GM19043 (cell line): ENCODE measurements at regions not wholly inside any gene's neighbourhood (a gene's known extent, or its start where the extent isn't known, plus 50 kb on each side); places are given as distances from the start of the nearest gene placed in this dataset.

Experiments
- ATAC-seq: cut with Tn5 transposase; IDR thresholded peaks from one replicate; pipeline ENCODE4 v1.9.1; 2021; ENCODE audit warnings: low read depth; ENCODE audit not compliant: unreplicated experiment

DNA sequence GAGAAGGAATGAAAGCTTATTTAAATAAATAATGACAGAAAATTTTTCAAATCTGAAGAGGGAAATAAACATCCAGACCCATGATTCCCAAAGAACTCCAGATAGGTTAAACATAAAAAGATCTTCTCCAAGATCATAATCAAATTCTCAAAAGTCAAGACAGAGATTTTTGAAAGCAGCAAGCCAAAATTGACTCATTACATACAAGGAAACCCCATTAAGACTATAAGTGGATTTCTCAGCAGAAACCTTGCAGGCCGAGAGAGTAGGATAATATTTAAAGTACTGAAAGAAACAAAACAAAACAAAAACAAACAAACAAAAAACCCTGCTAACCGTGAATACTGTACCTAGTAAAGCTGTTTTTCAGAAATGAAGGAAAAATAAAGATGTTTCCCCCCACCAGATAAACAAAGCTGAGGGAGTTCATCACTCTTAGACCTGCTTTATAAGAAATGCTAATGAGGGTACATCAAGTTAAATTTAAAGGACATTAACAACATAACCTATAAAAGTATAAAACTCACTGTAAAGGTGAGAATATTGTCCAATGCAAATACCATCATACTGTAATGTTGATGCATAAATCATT is 412.2 kb downstream of the INSC start:
- ATAC-seq: no peak

DNA sequence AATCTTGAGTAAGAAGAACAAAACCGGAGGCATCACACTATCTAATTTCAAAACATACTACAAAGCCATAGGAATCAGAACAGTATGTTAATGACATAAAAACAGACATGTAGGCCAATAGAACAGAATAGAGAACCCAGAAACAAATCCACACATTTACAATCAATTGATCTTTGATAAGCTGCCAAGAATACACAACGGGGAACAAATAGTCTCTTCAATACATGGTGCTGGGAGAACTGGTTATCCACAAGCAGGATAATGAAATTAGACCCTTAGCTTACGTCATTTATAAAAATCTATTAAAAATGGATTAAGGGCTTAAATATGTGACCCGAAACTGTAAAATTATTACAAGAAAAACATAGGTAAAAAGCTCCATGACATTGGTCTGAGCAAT is 417.7 kb downstream of the INSC start:
- ATAC-seq: no peak

DNA sequence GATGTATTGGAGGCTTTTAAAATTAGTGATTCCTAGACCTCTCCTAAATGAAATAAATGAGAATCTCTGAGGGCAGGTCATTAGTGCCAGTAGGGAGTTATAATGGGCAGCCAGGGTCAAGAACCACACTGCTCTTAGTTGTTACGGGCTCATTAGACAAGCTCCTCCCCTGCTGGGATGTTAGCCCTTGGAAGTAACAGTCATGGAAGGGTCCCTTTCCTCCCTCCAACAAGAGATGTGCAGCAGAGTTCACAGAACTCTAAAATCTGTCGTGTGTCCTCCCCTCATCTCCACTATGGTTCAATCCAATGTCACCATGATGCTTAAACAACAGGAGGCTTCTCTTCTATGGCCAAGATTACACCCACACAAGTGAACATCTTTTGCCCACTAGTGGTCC is 419.5 kb downstream of the INSC start:
- no peak for ATAC-seq

DNA sequence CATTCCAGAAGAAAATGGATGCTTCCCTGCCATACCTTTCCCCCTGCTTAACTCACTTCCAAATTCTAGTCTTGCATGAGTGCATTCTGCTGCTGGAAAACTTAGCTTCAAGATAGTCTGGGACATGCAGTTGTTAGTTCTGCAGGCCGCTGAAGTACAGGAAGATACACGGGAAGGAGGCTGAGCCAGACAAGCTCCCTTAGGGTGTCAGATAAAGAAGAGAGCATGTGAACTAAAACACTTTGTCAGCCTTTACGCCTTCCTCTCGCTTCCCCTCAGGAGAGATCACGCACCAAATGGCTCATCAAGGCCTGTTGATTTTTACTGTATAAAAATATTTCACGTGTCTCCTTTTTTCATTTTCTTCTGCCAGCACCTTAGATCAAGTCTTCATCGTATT is 420.7 kb downstream of the INSC start:
- no peak for ATAC-seq

DNA sequence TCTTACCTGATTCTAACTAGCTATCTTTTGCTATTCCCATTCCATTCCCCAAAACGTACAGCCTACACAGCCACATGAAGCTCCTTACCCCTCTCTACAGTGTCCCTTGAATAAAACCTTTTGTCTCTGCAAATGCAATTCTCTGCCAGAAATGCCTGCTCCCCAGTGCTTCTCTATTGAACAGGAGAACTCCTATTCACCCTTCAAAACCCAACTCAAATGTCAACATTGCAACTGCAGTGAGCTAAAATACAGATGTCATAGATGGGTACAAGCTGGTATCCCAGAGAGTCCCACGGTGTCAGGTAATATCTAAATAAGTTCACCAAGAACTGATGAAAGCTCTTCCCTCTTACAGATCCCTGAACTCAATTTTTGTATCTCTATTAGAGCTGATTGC is 421.7 kb downstream of the INSC start:
- no peak for ATAC-seq

DNA sequence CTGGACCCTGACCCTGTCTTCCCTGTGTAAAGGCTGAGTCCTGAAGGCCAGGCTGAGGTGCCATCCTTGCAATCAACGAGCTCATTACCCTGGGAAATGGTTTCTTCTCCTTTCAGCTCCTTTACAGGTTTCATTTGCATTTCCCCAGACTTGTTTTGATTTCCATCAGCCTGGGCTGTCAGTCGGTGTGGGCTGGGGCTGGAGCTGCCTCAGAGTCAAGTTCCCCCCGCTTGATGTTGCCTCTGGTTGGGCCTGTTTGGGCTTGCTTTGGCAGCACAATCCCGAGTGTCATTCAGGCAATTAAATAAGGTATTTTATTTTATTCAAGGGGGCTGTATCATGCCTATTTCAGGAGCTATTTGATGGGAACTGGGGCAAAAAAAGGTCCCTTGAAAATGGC is 424.9 kb downstream of the INSC start:
- ATAC-seq: no peak

DNA sequence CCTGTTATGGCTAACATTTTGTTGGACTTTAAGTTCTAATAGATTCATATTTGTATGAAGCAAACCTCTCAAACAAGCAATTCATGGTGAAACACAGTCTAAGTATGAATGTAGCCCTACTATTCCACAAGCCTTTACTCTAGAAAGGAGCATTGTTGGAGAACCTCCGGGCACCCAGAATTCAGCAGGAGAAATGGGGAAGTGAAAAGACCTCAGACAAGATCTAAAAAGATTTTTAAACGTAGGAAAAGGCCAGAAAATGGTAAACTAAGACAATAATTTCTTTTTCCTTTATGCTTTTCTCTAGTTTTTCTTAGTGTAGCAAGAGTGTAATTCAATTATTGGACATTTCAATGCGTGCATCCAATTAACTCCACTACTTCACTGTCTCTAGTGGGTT is 426.4 kb downstream of the INSC start:
- no peak for ATAC-seq

DNA sequence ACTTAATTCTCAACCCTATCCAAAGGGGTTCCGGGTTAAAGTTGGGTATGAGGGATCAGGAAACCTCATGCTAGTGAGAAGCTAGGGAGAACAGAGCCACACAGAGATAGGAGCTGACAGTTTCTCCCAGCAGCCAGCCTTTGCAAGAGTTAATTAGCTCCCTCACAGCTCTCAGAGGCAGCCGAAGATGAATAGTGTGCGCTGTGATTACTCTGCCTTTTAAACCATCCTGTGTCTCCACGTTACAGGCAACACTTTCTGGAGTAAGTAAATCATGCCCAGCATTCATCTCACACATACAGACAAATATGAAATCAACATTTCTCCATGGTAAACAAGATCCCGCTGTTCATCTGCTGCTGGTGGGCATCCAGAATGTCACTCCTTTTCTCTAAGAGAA is 429.6 kb downstream of the INSC start:
- no peak for ATAC-seq

DNA sequence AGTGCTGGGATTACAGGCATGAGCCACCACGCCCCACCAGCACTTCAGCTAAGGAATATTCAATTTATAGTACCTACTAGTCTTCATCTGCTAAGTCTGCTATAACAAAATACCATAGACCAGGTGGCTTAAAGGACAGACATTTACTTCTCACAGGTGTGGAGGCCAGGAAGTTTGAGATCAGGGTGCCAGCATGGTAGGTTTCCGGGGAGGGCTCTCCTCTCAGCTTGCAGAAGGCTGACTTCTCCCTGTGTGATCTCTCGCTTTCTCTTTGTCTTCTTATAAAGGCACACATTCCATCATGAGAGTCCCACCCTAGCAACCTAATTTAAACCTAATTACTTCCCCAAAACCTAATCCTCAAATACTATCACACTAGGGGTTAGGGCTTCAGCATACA is 433.0 kb downstream of the INSC start:
- ATAC-seq: no peak

DNA sequence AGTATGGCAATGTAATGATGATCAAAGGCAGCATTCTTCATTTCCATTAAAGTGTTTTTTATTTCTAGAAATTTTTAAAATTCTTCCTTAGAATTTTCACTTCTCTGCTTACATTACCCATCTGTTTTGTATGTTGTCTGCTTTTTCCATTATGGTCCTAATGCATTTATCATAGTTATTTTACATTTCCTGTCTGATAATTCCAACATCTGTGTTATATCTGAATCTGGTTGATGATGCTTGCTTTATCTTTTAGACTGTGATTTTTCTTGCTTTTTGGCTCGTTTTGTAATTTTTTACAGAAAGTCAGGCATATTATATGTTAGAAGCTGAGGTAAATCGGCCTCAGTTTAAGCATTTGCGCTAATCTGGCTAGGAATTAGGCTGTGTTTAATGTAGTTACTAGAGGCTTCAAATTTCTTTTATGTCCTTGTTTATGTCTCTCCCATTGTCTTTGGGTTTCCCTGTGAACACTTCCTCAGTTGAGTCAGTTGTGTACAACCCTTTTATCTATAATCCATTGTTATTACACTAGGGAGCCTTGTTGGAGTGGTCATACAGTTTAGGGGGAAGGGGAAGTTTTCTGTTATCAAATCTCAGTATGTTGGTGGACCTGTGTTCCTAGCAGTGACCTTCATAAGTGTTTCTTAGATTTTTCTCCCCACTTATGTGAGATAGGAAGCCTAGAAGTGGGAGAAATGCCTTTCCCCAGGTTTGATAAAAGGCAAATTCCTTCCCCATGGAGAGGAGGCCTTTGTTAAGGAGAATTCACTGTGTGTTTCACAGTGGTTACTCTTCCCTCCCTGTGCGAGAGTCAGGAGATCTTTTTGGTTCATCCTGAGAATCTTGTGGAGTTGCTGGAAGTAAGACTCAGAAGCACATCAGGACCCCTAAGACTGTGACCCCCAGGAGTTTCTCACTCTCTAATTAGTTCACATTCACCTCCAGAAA is 437.5 kb downstream of the INSC start:
- no peak for ATAC-seq

DNA sequence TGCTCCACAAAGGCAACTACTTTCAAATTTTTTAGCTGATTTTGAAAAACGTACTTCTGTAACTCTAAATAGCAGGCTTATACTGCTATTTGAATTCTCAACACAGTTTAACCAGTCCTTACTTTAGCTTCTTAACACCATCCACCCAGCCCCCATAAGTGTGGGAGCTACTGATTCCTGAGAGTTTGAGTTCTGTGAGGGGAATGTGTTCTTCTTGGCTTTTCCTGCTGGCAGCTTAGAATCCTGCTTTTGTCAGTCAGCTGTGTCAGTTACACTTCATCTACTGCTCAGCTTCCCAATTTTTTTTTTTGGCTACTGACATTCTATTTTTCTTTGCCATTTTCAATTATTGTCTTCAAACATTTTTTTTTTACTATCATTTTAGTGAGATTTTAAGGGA is 440.4 kb downstream of the INSC start:
- ATAC-seq: no peak

DNA sequence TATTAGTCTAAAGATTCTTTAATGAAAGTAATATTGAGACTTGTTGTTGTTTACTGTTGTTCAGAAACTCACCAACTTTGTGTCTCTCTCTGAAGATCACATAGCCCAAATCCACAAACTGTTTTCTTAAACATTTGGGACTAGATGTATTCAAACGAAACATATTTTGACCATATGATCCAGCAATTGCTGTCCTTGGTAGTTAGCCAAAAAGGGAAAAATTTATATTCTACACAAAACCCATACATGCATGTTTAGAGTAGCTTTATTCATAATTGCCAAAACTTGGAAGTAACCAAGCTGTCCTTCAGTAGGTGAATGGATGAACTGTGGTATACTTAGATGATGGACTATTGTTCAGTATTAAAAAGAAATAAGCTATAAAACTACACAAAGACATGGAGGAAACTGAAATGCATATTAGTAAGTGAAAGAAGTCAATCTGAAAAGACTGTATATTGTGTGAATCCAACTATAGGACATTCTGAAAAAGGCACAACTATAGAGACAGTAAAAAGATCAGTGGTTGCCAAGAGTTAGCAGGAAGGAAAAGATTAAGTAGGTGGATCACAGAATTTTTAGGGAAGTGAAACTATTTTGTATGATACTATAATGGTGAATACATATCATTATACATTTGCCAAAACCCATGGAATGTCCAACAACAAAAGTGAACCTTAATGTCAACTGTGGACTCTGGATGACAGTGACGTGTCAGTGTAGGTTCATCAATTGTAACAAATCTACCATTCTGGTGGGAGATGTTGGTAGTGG is 442.9 kb downstream of the INSC start:
- ATAC-seq: no peak

DNA sequence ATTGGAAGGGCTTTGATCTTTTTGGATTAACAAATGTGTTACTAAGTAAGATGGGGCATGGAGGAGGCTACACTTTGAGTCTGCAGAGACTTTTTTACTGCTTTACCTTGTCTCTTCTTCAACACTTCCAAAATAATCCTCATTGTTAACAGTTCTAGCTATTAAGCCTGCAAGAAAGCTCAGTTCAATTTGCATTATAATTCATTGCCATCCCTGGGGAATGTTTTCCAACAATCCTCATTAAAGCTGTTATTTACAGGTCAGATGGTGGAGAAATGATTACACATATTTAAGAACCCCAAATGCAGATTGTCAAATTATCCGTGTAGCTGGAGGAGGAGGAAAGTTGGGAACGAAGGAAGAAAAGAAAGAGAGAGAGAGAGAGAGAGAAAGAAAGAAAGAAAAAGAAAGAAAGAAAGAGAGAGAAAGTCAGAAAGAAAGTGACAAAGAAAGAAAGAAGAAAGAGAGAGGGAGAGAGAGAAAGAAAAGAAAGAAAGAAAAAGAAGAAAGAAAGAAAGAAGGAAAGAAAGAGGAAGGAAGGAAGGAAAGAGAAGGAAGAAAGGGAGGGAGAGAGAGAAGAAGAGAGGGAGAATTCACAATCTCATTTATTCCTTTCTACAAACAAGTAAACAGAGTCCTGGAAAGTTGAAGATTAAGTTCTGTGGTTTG is 443.9 kb downstream of the INSC start:
- ATAC-seq: no peak

DNA sequence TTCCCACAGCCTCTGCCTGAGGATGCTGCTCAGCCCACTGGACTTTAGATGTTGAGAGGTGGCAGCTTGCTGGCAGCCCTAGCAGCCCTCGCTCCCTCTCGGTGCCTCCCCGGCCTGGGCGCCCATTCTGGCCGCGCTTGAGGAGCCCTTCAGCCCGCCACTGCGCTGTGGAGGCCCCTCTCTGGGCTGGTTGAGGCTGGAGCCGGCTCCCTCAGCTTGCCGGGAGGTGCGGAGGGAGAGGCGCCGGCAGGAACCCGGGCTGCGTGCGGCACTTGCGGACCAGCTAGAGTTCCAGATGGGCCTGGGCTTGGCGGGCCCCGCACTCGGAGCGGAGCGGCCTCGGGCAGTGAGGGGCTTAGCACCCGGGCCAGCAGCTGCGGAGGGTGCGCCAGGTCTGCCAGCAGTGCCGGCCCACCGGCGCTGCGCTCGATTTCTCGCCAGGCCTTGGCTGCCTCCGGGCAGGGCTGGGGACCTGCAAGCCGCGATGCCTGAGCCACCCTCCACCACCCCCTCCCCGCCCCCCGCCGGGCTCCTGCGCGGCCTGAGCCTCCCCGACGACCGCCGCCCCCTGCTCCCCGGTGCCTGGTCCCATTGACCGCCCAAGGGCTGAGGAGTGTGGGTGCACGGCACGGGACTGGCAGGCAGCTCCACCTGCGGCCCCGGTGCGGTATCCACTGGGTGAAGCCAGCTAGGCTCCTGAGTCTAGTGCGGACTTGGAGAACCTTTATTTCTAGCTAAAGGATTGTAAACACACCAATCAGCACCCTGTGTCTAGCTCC is 446.2 kb downstream of the INSC start:
- ATAC-seq: no peak

DNA sequence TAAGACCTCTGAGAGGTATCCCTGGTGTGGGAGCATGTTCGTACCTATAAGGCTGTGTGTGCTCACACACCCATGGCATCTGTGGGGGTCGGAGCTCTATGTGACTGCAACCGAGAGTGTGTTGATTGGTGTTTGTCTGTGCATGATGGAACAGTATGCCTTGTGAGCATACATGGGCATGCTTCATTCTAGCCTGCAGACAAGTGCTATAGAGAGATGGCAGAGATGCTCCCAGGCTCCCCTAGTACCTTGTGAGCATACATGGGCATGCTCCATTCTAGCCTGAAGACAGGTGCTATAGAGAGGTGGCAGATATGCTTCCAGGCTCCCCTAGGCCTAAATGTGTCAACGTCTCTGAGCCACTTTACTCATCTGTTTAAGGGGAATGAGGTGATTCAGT is 447.5 kb downstream of the INSC start:
- ATAC-seq: no peak

DNA sequence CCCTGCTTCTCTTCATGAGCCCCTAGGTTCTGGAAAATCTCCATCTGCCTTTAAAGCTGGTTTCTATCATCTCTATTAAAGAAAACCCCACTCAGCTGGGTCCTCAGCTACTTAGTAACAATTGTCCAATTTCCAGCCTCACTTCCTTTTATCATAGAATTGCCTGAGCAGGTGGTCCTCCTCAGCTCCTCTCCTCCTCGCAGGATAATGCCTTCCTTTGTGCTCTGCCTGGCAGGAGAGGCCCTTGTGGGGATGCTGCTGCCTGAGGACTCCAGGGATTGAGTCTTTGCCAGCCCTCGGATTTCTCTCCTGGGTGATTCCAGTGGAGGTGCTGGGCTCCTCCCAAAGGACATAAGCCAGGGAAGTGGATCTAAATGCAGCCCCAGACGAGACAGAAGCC is 448.3 kb downstream of the INSC start:
- ATAC-seq: no peak

DNA sequence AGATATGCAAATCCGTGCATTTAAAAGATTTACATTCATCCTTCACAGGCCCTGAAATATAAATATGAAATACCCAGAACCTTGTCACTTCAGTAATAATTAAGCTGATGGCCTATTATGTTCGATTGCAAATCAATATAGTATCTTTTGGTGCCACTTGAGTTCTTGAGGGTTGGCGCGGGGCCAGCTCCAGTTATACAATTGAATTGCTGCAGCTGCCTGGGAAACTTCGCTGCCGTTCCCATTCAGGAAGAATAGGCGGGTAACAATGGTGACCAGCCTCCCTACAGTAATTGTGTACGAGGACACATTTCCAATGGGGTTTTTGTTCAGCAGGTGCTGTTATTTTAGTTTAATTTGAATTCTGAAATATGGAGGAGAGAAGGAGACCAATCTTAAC is 451.2 kb downstream of the INSC start:
- ATAC-seq: no peak

DNA sequence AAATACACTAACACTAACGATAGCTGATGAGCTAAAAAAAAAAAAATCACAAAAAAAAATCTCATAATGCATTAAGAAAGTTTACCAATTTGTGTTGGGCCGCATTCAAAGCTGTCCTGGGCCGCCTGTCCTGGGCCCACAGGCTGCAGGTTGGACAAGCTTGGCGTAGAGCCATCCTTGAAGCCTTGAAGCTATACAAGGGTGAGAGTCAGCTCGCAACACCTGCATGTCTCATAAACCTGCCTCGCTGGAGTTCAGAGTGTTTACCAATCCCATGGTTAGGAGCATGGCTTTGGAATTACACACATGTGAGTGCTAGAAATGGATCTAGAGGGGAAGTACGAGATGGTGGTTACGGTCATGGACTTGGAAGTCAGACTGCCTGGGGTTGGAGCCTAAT is 453.7 kb downstream of the INSC start:
- no peak for ATAC-seq

DNA sequence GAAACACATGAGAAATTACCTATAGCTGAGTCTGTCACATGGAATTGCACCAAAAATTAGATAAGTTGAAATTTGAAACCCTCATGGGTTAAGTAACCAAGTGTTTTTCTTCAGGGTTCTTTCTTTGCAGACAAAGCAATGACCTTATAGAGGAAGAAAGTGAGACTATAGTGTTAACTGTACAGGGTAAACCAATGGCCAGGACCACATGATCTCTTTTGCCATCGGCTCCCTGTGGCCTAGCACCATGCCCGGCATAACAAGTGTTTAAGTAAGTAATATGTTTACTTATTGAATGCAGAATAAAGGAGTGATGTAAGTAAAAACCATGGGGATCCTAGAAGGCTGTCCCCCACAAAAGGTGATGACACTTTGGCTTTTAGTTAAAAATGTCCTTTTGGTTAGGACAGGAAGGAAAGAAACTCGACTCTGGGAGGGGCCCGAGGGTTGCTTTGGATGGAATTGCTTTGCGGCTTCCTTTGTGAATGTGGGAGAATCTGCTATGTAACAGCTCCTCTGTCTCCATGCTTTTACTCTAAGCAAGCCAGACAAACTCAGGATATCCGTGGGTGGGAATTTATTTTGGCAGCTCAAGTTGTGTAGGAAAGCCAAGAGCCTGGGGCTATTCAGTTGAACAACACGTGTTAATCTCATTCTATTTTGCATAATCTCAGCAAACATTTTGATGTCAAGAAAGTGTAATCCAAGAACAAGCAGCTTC is 454.7 kb downstream of the INSC start:
- no peak for ATAC-seq

DNA sequence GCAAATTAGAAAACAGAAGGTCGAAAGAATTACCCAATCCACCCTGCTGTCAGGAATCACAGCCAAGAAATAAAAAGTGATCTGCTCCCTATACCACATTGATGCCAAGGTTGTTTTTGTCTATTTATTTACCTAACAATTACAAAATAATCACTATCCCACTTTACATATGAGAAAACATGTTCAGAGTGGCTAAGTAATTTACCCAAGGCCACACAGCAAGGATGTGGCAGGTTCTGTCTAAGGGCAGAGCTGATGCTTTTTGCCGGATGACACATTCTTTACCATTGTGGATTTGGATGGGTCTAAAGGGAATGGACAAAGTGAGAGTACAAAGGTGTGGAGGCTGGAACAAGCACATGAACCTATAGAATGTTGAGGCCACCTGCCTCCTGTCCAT is 460.7 kb downstream of the INSC start:
- ATAC-seq: no peak
